ENCODE measurements at regions not wholly inside any gene's neighbourhood (a gene's known extent, or its start where the extent isn't known, plus 50 kb on each side); places are given as distances from the start of the nearest gene placed in this dataset.

GRCh38 chr12:58176296-58176869, 235.0 kb downstream of the ATP23 start:
- Histone ChIP-seq H3K27me3 (ENCODE audit: control insufficient read depth in 1 of 2, insufficient read depth in 2 of 2, low read length in 2 of 2) (peaks cover 0 to 8% of the 10 kb centered on the region in 2 donors), H3K4me1 (ENCODE audit: control insufficient read depth in 1 of 2, insufficient read depth in 2 of 2, low read length in 2 of 2) (no peaks in the 10 kb centered on the region), H3K36me3 (ENCODE audit: control insufficient read depth in 1 of 2, insufficient read depth in 2 of 2, low read length in 2 of 2) (no peaks in the 10 kb centered on the region), H3K27ac (ENCODE audit: low read depth, low read length) (no peak overlapping the region), H3K9me3 (ENCODE audit: control insufficient read depth in 1 of 2, low read length in 2 of 2) (no peaks in the 10 kb centered on the region), H3K4me3 (ENCODE audit: low read depth in 1 of 2, low read length in 2 of 2) (no peak overlapping the region), H3K9ac (ENCODE audit: low read depth in 1 of 2, low read length in 2 of 2) (no peak overlapping the region)

GRCh38 chr12:58177366-58177765, 236.0 kb downstream of the ATP23 start:
- Histone ChIP-seq H3K9me3 (ENCODE audit: control insufficient read depth in 1 of 2, low read length in 2 of 2) (no peaks in the 10 kb centered on the region), H3K4me3 (ENCODE audit: low read depth in 1 of 2, low read length in 2 of 2) (no peak overlapping the region), H3K27ac (ENCODE audit: low read depth, low read length) (no peak overlapping the region), H3K36me3 (ENCODE audit: control insufficient read depth in 1 of 2, insufficient read depth in 2 of 2, low read length in 2 of 2) (no peaks in the 10 kb centered on the region), H3K9ac (ENCODE audit: low read depth in 1 of 2, low read length in 2 of 2) (no peak overlapping the region), H3K27me3 (ENCODE audit: control insufficient read depth in 1 of 2, insufficient read depth in 2 of 2, low read length in 2 of 2) (peaks cover 0 to 8% of the 10 kb centered on the region in 2 donors), H3K4me1 (ENCODE audit: control insufficient read depth in 1 of 2, insufficient read depth in 2 of 2, low read length in 2 of 2) (no peaks in the 10 kb centered on the region)

- no peaks in the 10 kb centered on the region for H3K4me1 ChIP-seq (ENCODE audit: control insufficient read depth in 1 of 2, insufficient read depth in 2 of 2, low read length in 2 of 2)
- no peaks in the 10 kb centered on the region for H3K36me3 ChIP-seq (ENCODE audit: control insufficient read depth in 1 of 2, insufficient read depth in 2 of 2, low read length in 2 of 2)
- H3K9me3 ChIP-seq (ENCODE audit: control insufficient read depth in 1 of 2, low read length in 2 of 2), result peaks cover 0 to 6% of the 10 kb centered on the region in 2 donors
- H3K9ac ChIP-seq (ENCODE audit: low read depth in 1 of 2, low read length in 2 of 2), result no peak overlapping the region
- H3K27me3 ChIP-seq (ENCODE audit: control insufficient read depth in 1 of 2, insufficient read depth in 2 of 2, low read length in 2 of 2), result peaks cover 0 to 4% of the 10 kb centered on the region in 2 donors
- H3K27ac ChIP-seq (ENCODE audit: low read depth, low read length), result no peak overlapping the region
- H3K4me3 ChIP-seq (ENCODE audit: low read depth in 1 of 2, low read length in 2 of 2), result no peak overlapping the region
These were observed 242.8 kb downstream of the ATP23 start for GRCh38 chr12:58184212-58184611.

GRCh38 chr12:58186401-58186800, 245.0 kb downstream of the ATP23 start:
- H3K9ac ChIP-seq (ENCODE audit: low read depth in 1 of 2, low read length in 2 of 2), result no peak overlapping the region
- H3K27ac ChIP-seq (ENCODE audit: low read depth, low read length), result no peak overlapping the region
- H3K27me3 ChIP-seq (ENCODE audit: control insufficient read depth in 1 of 2, insufficient read depth in 2 of 2, low read length in 2 of 2), result no peaks in the 10 kb centered on the region
- H3K4me1 ChIP-seq (ENCODE audit: control insufficient read depth in 1 of 2, insufficient read depth in 2 of 2, low read length in 2 of 2), result no peaks in the 10 kb centered on the region
- no peaks in the 10 kb centered on the region for H3K36me3 ChIP-seq (ENCODE audit: control insufficient read depth in 1 of 2, insufficient read depth in 2 of 2, low read length in 2 of 2)
- peaks cover 0 to 6% of the 10 kb centered on the region in 2 donors for H3K9me3 ChIP-seq (ENCODE audit: control insufficient read depth in 1 of 2, low read length in 2 of 2)
- no peak overlapping the region for H3K4me3 ChIP-seq (ENCODE audit: low read depth in 1 of 2, low read length in 2 of 2)

- peaks cover 0 to 6% of the 10 kb centered on the region in 2 donors for H3K9me3 ChIP-seq (ENCODE audit: control insufficient read depth in 1 of 2, low read length in 2 of 2)
- no peak overlapping the region for H3K9ac ChIP-seq (ENCODE audit: low read depth in 1 of 2, low read length in 2 of 2)
- H3K4me1 ChIP-seq (ENCODE audit: control insufficient read depth in 1 of 2, insufficient read depth in 2 of 2, low read length in 2 of 2), result no peaks in the 10 kb centered on the region
- H3K4me3 ChIP-seq (ENCODE audit: low read depth in 1 of 2, low read length in 2 of 2), result no peak overlapping the region
- H3K27ac ChIP-seq (ENCODE audit: low read depth, low read length), result no peak overlapping the region
- no peaks in the 10 kb centered on the region for H3K27me3 ChIP-seq (ENCODE audit: control insufficient read depth in 1 of 2, insufficient read depth in 2 of 2, low read length in 2 of 2)
- no peaks in the 10 kb centered on the region for H3K36me3 ChIP-seq (ENCODE audit: control insufficient read depth in 1 of 2, insufficient read depth in 2 of 2, low read length in 2 of 2)
These were observed 245.5 kb downstream of the ATP23 start for GRCh38 chr12:58186914-58187313.

- H3K4me1 ChIP-seq (ENCODE audit: control insufficient read depth in 1 of 2, insufficient read depth in 2 of 2, low read length in 2 of 2), result no peaks in the 10 kb centered on the region
- peaks cover 0 to 6% of the 10 kb centered on the region in 2 donors for H3K9me3 ChIP-seq (ENCODE audit: control insufficient read depth in 1 of 2, low read length in 2 of 2)
- no peak overlapping the region for H3K4me3 ChIP-seq (ENCODE audit: low read depth in 1 of 2, low read length in 2 of 2)
- H3K9ac ChIP-seq (ENCODE audit: low read depth in 1 of 2, low read length in 2 of 2), result no peak overlapping the region
- no peaks in the 10 kb centered on the region for H3K27me3 ChIP-seq (ENCODE audit: control insufficient read depth in 1 of 2, insufficient read depth in 2 of 2, low read length in 2 of 2)
- no peaks in the 10 kb centered on the region for H3K36me3 ChIP-seq (ENCODE audit: control insufficient read depth in 1 of 2, insufficient read depth in 2 of 2, low read length in 2 of 2)
- H3K27ac ChIP-seq (ENCODE audit: low read depth, low read length), result no peak overlapping the region
These were observed 247.7 kb downstream of the ATP23 start for GRCh38 chr12:58189030-58189429.

- H3K4me1 ChIP-seq (ENCODE audit: control insufficient read depth in 1 of 2, insufficient read depth in 2 of 2, low read length in 2 of 2), result no peaks in the 10 kb centered on the region
- H3K27ac ChIP-seq (ENCODE audit: low read depth, low read length), result no peak overlapping the region
- no peaks in the 10 kb centered on the region for H3K36me3 ChIP-seq (ENCODE audit: control insufficient read depth in 1 of 2, insufficient read depth in 2 of 2, low read length in 2 of 2)
- no peak overlapping the region for H3K9ac ChIP-seq (ENCODE audit: low read depth in 1 of 2, low read length in 2 of 2)
- peaks cover 0 to 6% of the 10 kb centered on the region in 2 donors for H3K9me3 ChIP-seq (ENCODE audit: control insufficient read depth in 1 of 2, low read length in 2 of 2)
- H3K4me3 ChIP-seq (ENCODE audit: low read depth in 1 of 2, low read length in 2 of 2), result no peak overlapping the region
- no peaks in the 10 kb centered on the region for H3K27me3 ChIP-seq (ENCODE audit: control insufficient read depth in 1 of 2, insufficient read depth in 2 of 2, low read length in 2 of 2)
These were observed 248.5 kb downstream of the ATP23 start for GRCh38 chr12:58189893-58190292.

- Histone ChIP-seq H3K9me3 (ENCODE audit: control insufficient read depth in 1 of 2, low read length in 2 of 2) (peaks cover 0 to 6% of the 10 kb centered on the region in 2 donors), H3K4me3 (ENCODE audit: low read depth in 1 of 2, low read length in 2 of 2) (no peak overlapping the region), H3K36me3 (ENCODE audit: control insufficient read depth in 1 of 2, insufficient read depth in 2 of 2, low read length in 2 of 2) (no peaks in the 10 kb centered on the region), H3K4me1 (ENCODE audit: control insufficient read depth in 1 of 2, insufficient read depth in 2 of 2, low read length in 2 of 2) (no peaks in the 10 kb centered on the region), H3K9ac (ENCODE audit: low read depth in 1 of 2, low read length in 2 of 2) (no peak overlapping the region), H3K27me3 (ENCODE audit: control insufficient read depth in 1 of 2, insufficient read depth in 2 of 2, low read length in 2 of 2) (no peaks in the 10 kb centered on the region), H3K27ac (ENCODE audit: low read depth, low read length) (no peak overlapping the region)
These were observed 249.3 kb downstream of the ATP23 start for GRCh38 chr12:58190618-58191017.

- Histone ChIP-seq H3K27me3 (ENCODE audit: control insufficient read depth in 1 of 2, insufficient read depth in 2 of 2, low read length in 2 of 2) (no peaks in the 10 kb centered on the region), H3K9ac (ENCODE audit: low read depth in 1 of 2, low read length in 2 of 2) (no peak overlapping the region), H3K4me3 (ENCODE audit: low read depth in 1 of 2, low read length in 2 of 2) (no peak overlapping the region), H3K36me3 (ENCODE audit: control insufficient read depth in 1 of 2, insufficient read depth in 2 of 2, low read length in 2 of 2) (no peaks in the 10 kb centered on the region), H3K9me3 (ENCODE audit: control insufficient read depth in 1 of 2, low read length in 2 of 2) (no peaks in the 10 kb centered on the region), H3K4me1 (ENCODE audit: control insufficient read depth in 1 of 2, insufficient read depth in 2 of 2, low read length in 2 of 2) (no peaks in the 10 kb centered on the region), H3K27ac (ENCODE audit: low read depth, low read length) (no peak overlapping the region)
These were observed 255.6 kb downstream of the ATP23 start for GRCh38 chr12:58196971-58197370.

- no peaks in the 10 kb centered on the region for H3K36me3 ChIP-seq (ENCODE audit: control insufficient read depth in 1 of 2, insufficient read depth in 2 of 2, low read length in 2 of 2)
- H3K9me3 ChIP-seq (ENCODE audit: control insufficient read depth in 1 of 2, low read length in 2 of 2), result no peaks in the 10 kb centered on the region
- H3K4me1 ChIP-seq (ENCODE audit: control insufficient read depth in 1 of 2, insufficient read depth in 2 of 2, low read length in 2 of 2), result no peaks in the 10 kb centered on the region
- H3K4me3 ChIP-seq (ENCODE audit: low read depth in 1 of 2, low read length in 2 of 2), result no peak overlapping the region
- H3K27ac ChIP-seq (ENCODE audit: low read depth, low read length), result no peak overlapping the region
- no peaks in the 10 kb centered on the region for H3K27me3 ChIP-seq (ENCODE audit: control insufficient read depth in 1 of 2, insufficient read depth in 2 of 2, low read length in 2 of 2)
- no peak overlapping the region for H3K9ac ChIP-seq (ENCODE audit: low read depth in 1 of 2, low read length in 2 of 2)
These were observed 261.8 kb downstream of the ATP23 start for GRCh38 chr12:58202933-58203718.
